Upper lobe of left lung (tissue), 6 donors: ENCODE measurements at regions not wholly inside any gene's neighbourhood (a gene's known extent, or its start where the extent isn't known, plus 50 kb on each side); places are given as distances from the start of the nearest gene placed in this dataset.

Source experiments
- ATAC-seq, 2 donors: fragments of 200-7000 bp; cut with Tn5 transposase; one replicate each; pipeline ENCODE4 v1.9.1; 2022; ENCODE audit warnings: mild to moderate bottlenecking in 2 of 2, moderate library complexity in 2 of 2; ENCODE audit not compliant: low FRiP score in 2 of 2
- DNase-seq, 2 donors: peaks; one replicate each; pipeline ENCODE4 v3.0.0-alpha.2; 2019 to 2020
- H3K27ac ChIP-seq, 4 donors: fragments of 200-600 bp; sonication (generic); one replicate each; pipeline ENCODE4 v1.5.1; 2016 to 2019
- H3K27me3 ChIP-seq, 4 donors: fragments of 200-600 bp; sonication (generic); one replicate each; pipeline ENCODE4 v1.5.1; 2017 to 2019
- H3K36me3 ChIP-seq, 4 donors: fragments of 200-600 bp; sonication (generic); one replicate each; pipeline ENCODE4 v1.5.1; 2016 to 2019
- H3K4me1 ChIP-seq, 4 donors: fragments of 200-600 bp; sonication (generic); one replicate each; pipeline ENCODE4 v1.5.1; 2018 to 2019
- H3K4me3 ChIP-seq, 4 donors: fragments of 200-600 bp; sonication (generic); one replicate each; pipeline ENCODE4 v1.5.1; 2017 to 2019; ENCODE audit warnings: mild to moderate bottlenecking in 2 of 4, moderate library complexity in 1 of 4
- H3K9me3 ChIP-seq, 4 donors: fragments of 200-600 bp; sonication (generic); one replicate each; pipeline ENCODE4 v1.5.1; 2018 to 2019
- EP300 ChIP-seq, 4 donors: sonication (generic); formaldehyde crosslinking; IDR thresholded peaks; one replicate each; pipeline ENCODE4 v1.5.1; 2017; ENCODE audit warnings: antibody characterized with exemption in 4 of 4, control low read depth in 2 of 4
- POLR2A ChIP-seq, 4 donors: fragments of 450-650 bp; IDR thresholded peaks; one replicate each; pipeline ENCODE4 v1.5.1; 2016 to 2017; ENCODE audit warnings: antibody characterized with exemption in 4 of 4, mild to moderate bottlenecking in 2 of 4
- POLR2AphosphoS5 ChIP-seq, 2 donors: sonication (generic); formaldehyde crosslinking; IDR thresholded peaks; one replicate each; pipeline ENCODE4 v1.5.1; 2017; ENCODE audit warnings: antibody characterized with exemption in 2 of 2
- WGBS, 2 donors: methylation state at CpG; one replicate each; pipeline ENCODE4 v1.1.5; 2017 to 2018; 5-methylcytosine and 5-hydroxymethylcytosine counted together
- TF ChIP-seq, protein P1 (sequence below), 6 experiments: fragments of 450-650 bp in 4 of 6; fragments of 200-600 bp in 2 of 6; sonication (generic) in 2 of 6; IDR thresholded peaks; one replicate each; pipeline ENCODE4 v1.5.1; 2016 to 2019; ENCODE audit warnings: antibody characterized with exemption in 6 of 6
- donor health status: DM: no; HTN: no; CAD: no; lungs with moderate emphysema.
- donor health status: DM: no; HTN: yes; CAD: no; lungs with severe emphysema.

DNA sequence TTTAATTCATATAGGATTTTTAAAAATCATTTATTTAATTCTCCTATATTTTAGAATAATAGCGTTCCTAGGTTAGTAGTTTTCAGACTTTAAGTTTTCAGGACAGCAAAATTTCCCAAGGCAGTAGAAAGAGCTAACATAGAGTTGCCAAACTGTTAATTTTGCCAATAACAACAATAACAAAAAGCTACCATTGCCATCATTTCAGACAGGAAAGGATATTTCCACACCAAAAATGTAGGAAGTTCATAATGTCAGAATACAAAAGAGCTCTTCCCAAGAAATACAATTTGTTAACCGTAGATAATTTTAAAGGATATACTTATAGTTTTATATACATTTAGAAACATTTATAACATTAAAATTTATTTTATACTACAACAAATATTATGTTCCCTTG, 81.4 kb upstream of the EEA1 start:
- DNase-seq (no peak), ATAC-seq (no peak)
- no peaks in the 10 kb centered on the region for H3K27me3 ChIP-seq
- 87 to 93% methylated on average over 2 of the region's 2 CpGs for WGBS, 2 donors
- no peaks in the 10 kb centered on the region for H3K4me1 ChIP-seq
- H3K9me3 ChIP-seq, result no peaks in the 10 kb centered on the region
- no peaks in the 10 kb centered on the region for H3K36me3 ChIP-seq
- H3K27ac ChIP-seq, result no peak overlapping the region
- H3K4me3 ChIP-seq, result no peak overlapping the region
- no peak for TF ChIP-seq EP300 (IDR thresholded peaks at IDR 0.05)

GRCh38 chr12:93011100-93011499, 82.0 kb upstream of the EEA1 start:
- H3K36me3 ChIP-seq, result no peaks in the 10 kb centered on the region
- H3K27me3 ChIP-seq, result no peaks in the 10 kb centered on the region
- 93 to 97% methylated on average over 10 of the region's 10 CpGs for WGBS, 2 donors
- no peak overlapping the region for H3K27ac ChIP-seq
- no peaks in the 10 kb centered on the region for H3K4me1 ChIP-seq
- no peak overlapping the region for H3K4me3 ChIP-seq
- TF ChIP-seq EP300 (IDR thresholded peaks at IDR 0.05), result no peak
- TF ChIP-seq POLR2A (IDR thresholded peaks at IDR 0.05), result no peak
- no peak for TF ChIP-seq POLR2AphosphoS5 (IDR thresholded peaks at IDR 0.05)
- TF ChIP-seq, protein P1, sequence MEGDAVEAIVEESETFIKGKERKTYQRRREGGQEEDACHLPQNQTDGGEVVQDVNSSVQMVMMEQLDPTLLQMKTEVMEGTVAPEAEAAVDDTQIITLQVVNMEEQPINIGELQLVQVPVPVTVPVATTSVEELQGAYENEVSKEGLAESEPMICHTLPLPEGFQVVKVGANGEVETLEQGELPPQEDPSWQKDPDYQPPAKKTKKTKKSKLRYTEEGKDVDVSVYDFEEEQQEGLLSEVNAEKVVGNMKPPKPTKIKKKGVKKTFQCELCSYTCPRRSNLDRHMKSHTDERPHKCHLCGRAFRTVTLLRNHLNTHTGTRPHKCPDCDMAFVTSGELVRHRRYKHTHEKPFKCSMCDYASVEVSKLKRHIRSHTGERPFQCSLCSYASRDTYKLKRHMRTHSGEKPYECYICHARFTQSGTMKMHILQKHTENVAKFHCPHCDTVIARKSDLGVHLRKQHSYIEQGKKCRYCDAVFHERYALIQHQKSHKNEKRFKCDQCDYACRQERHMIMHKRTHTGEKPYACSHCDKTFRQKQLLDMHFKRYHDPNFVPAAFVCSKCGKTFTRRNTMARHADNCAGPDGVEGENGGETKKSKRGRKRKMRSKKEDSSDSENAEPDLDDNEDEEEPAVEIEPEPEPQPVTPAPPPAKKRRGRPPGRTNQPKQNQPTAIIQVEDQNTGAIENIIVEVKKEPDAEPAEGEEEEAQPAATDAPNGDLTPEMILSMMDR (IDR thresholded peaks at IDR 0.05), result no peak
- DNase-seq (no peak), ATAC-seq (no peak)
- H3K9me3 ChIP-seq, result no peaks in the 10 kb centered on the region

DNA sequence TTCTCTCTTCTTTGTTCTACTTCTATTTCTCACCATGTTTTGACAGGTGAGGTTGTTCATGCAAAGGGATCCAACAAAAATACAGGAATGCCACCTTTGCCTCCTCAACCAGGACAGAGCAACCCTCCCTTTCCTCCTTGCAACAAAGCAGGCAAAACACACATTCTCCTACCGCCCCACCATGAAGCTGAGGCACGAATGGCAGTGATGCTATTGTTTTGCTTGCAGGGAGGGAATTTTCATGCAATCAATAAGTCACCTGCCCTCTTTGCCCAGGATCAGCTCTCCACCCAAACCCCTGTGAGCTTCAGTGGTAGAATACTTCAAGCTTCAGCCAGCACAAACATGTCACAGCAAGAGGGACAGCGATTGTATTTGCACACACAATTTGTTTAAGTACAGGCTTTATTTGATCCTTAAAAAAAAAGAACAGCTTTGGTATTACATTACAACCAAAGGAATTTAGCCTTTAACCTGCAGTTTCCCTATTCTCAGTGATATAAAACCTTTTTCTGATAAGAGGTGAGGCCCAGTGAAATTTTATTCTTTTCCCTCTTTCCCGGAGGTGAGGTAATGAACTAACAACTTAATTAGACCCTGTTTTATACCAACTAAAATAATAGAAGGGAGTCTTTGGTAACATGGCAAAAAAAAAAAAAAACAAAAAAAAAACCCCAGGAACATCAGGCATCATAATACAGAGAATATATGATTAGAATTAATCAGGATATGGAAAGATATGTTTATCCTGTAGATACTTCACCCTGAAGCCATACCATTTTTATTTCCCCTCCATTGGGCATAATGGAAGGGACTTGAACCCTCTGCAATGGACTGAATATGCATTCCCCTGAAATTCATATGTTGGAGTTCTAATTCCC, 87.0 kb upstream of the EEA1 start:
- ATAC-seq (no peak), DNase-seq (no peak)
- no peaks in the 10 kb centered on the region for H3K36me3 ChIP-seq
- 62 to 65% methylated on average over 4 of the region's 4 CpGs for WGBS, 2 donors
- TF ChIP-seq, protein P1 (IDR thresholded peaks at IDR 0.05), result no peak
- no peak for TF ChIP-seq EP300 (IDR thresholded peaks at IDR 0.05)
- TF ChIP-seq POLR2A (IDR thresholded peaks at IDR 0.05), result no peak
- no peak for TF ChIP-seq POLR2AphosphoS5 (IDR thresholded peaks at IDR 0.05)
- H3K4me1 ChIP-seq, result peaks cover 0 to 11% (median 0%) of the 10 kb centered on the region in 4 donors
- no peak overlapping the region for H3K27ac ChIP-seq
- no peaks in the 10 kb centered on the region for H3K9me3 ChIP-seq
- H3K27me3 ChIP-seq, result no peaks in the 10 kb centered on the region
- no peak overlapping the region for H3K4me3 ChIP-seq

DNA sequence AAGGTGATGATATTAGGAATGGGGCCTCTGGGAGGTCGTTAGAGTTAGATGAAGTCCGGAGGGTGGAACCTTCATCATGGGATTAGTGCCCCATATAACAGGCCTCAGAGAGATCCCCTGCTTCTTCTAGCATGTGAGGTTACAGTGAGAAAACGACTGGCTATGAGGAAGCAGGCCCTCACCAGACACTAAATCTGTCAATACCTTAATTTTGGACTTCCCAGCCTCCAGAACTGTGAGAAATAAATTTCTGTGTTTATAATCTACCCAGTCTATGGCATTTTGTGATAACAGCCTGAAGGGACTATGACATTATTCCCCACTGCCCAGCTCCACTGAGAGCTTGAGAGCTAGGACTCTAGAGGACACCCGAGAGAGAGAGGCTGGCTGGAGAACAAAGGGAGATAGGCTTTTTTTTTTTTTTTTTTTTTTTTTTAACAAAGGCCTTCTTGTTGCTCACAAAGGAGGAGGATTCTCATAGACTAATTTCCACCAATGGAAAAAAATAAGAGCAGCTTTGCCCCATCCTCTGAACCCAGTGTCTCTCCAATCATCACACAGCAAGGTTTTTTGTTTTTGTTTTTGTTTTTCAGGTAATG, 87.8 kb upstream of the EEA1 start:
- Histone ChIP-seq H3K4me1 (peaks cover 0 to 11% (median 0%) of the 10 kb centered on the region in 4 donors), H3K4me3 (no peak overlapping the region), H3K36me3 (no peaks in the 10 kb centered on the region), H3K9me3 (no peaks in the 10 kb centered on the region), H3K27me3 (no peaks in the 10 kb centered on the region), H3K27ac (no peak overlapping the region)
- 82 to 85% methylated on average over 3 to 4 of the region's 4 CpGs for WGBS, 2 donors
- ATAC-seq (no peak), DNase-seq (no peak)
- TF ChIP-seq POLR2A (IDR thresholded peaks at IDR 0.05) (no peak), POLR2AphosphoS5 (IDR thresholded peaks at IDR 0.05) (no peak), EP300 (IDR thresholded peaks at IDR 0.05) (no peak)
- TF ChIP-seq, protein P1 (IDR thresholded peaks at IDR 0.05), result no peak

GRCh38 chr12:93018610-93019009, 89.5 kb upstream of the EEA1 start:
- TF ChIP-seq POLR2A (IDR thresholded peaks at IDR 0.05) (no peak), EP300 (IDR thresholded peaks at IDR 0.05) (no peak), POLR2AphosphoS5 (IDR thresholded peaks at IDR 0.05) (no peak)
- TF ChIP-seq, protein P1 (IDR thresholded peaks at IDR 0.05), result no peak
- Histone ChIP-seq H3K27ac (no peak overlapping the region), H3K9me3 (no peaks in the 10 kb centered on the region), H3K4me3 (no peak overlapping the region), H3K4me1 (peaks cover 0 to 11% (median 0%) of the 10 kb centered on the region in 4 donors), H3K36me3 (no peaks in the 10 kb centered on the region), H3K27me3 (no peaks in the 10 kb centered on the region)
- ATAC-seq (no peak), DNase-seq (no peak)
- 83 to 88% methylated on average over 2 of the region's 2 CpGs for WGBS, 2 donors
